Neural cell (in vitro differentiated cells): ENCODE measurements at regions not wholly inside any gene's neighbourhood (a gene's known extent, or its start where the extent isn't known, plus 50 kb on each side); places are given as distances from the start of the nearest gene placed in this dataset.

Experiments used
- H2AFZ ChIP-seq: fragments of 200-600, 300-800 bp; sonication (generic), shearing (Covaris generic); 2 replicates; pipeline ENCODE4 v1.6.0; 2014; ENCODE audit warnings: low read depth, mild to moderate bottlenecking, antibody characterized with exemption, low read length, moderate library complexity
- H3F3A ChIP-seq: fragments of 200-600 bp; shearing (Covaris generic); 2 replicates; pipeline ENCODE4 v1.6.1; 2016; ENCODE audit warnings: mild to moderate bottlenecking, moderate library complexity, mixed read lengths, antibody characterized with exemption, low read length; ENCODE audit not compliant: insufficient read depth, poor library complexity, severe bottlenecking
- H3K27ac ChIP-seq: fragments of 200-600, 300-800 bp; sonication (generic), shearing (Covaris generic); 2 replicates; pipeline ENCODE4 v1.5.1; 2014; ENCODE audit warnings: mild to moderate bottlenecking, low read length, moderate library complexity
- H3K27me3 ChIP-seq: fragments of 300-800, 200-600 bp; sonication (generic), shearing (Covaris generic); 2 replicates; pipeline ENCODE4 v1.6.0; 2014; ENCODE audit warnings: mild to moderate bottlenecking, low read depth, low read length, moderate library complexity; ENCODE audit not compliant: insufficient read depth
- H3K36me3 ChIP-seq: fragments of 300-800, 200-600 bp; sonication (generic), shearing (Covaris generic); 2 replicates; pipeline ENCODE4 v1.5.1; 2014; ENCODE audit warnings: mild to moderate bottlenecking, antibody characterized with exemption, low read length, moderate library complexity; ENCODE audit not compliant: insufficient read depth
- H3K4me2 ChIP-seq: fragments of 300-800, 200-600 bp; sonication (generic), shearing (Covaris generic); 2 replicates; pipeline ENCODE4 v1.6.0; 2014; ENCODE audit warnings: mild to moderate bottlenecking, low read length
- H3K4me3 ChIP-seq: fragments of 300-800, 200-600 bp; sonication (generic), shearing (Covaris generic); 2 replicates; pipeline ENCODE4 v1.5.1; 2014; ENCODE audit warnings: mild to moderate bottlenecking, low read length, moderate library complexity
- H3K79me2 ChIP-seq: fragments of 200-600 bp; shearing (Covaris generic); replicated peaks from 2 replicates; pipeline ENCODE4 v1.6.0; 2014; ENCODE audit warnings: mild to moderate bottlenecking, low read length, moderate library complexity; ENCODE audit not compliant: insufficient read depth
- H3K9ac ChIP-seq: fragments of 300-800, 200-600 bp; sonication (generic), shearing (Covaris generic); 2 replicates; pipeline ENCODE4 v1.6.1; 2016; ENCODE audit warnings: mild to moderate bottlenecking, low read length, mixed read lengths
- H3K9me2 ChIP-seq: fragments of 200-600 bp; shearing (Covaris generic); 2 replicates; pipeline ENCODE4 v1.6.1; 2016; ENCODE audit warnings: mild to moderate bottlenecking, low read length, mixed read lengths; ENCODE audit not compliant: insufficient read depth
- H3K9me3 ChIP-seq: fragments of 200-600, 300-800 bp; sonication (generic), shearing (Covaris generic); 2 replicates; pipeline ENCODE4 v1.6.1; 2016; ENCODE audit warnings: mild to moderate bottlenecking, mixed run types, low read length, moderate library complexity, mixed read lengths
- H4K20me1 ChIP-seq: fragments of 200-600 bp; shearing (Covaris generic); 2 replicates; pipeline ENCODE4 v1.6.1; 2016; ENCODE audit warnings: mild to moderate bottlenecking, mixed run types; ENCODE audit not compliant: insufficient read depth
- EP300 ChIP-seq: fragments of 450-650 bp; conservative IDR thresholded peaks from 2 replicates; pipeline ENCODE4 v1.6.1; 2014; ENCODE audit warnings: antibody characterized with exemption, mild to moderate bottlenecking, moderate library complexity; ENCODE audit not compliant: poor library complexity, severe bottlenecking
- EZH2 ChIP-seq: fragments of 200-600, 300-800 bp; shearing (Covaris generic), sonication (generic); IDR thresholded peaks from 2 replicates; pipeline ENCODE4 v1.6.1; 2014; ENCODE audit warnings: antibody characterized with exemption, low read length, borderline replicate concordance, mild to moderate bottlenecking; ENCODE audit not compliant: insufficient read depth, poor library complexity, severe bottlenecking
- MXI1 ChIP-seq: fragments of 450-650 bp; conservative IDR thresholded peaks from 2 replicates; pipeline ENCODE4 v1.6.1; 2014; ENCODE audit warnings: antibody characterized with exemption, mild to moderate bottlenecking; ENCODE audit not compliant: poor library complexity, severe bottlenecking
- POLR2AphosphoS5 ChIP-seq: IDR thresholded peaks from 2 replicates; pipeline ENCODE4 v1.6.1; 2012
- RAD21 ChIP-seq: fragments of 450-650 bp; conservative IDR thresholded peaks from 2 replicates; pipeline ENCODE4 v1.6.1; 2014; ENCODE audit warnings: antibody characterized with exemption, mild to moderate bottlenecking, moderate library complexity
- SMC3 ChIP-seq: fragments of 450-650 bp; conservative IDR thresholded peaks from 2 replicates; pipeline ENCODE4 v1.6.1; 2014; ENCODE audit warnings: antibody characterized with exemption, mild to moderate bottlenecking, moderate library complexity; ENCODE audit not compliant: poor library complexity
- TAF1 ChIP-seq: IDR thresholded peaks from 2 replicates; pipeline ENCODE4 v1.6.1; 2012; ENCODE audit warnings: low read depth
- TF ChIP-seq, protein P1 (sequence below): fragments of 450-650 bp; IDR thresholded peaks from 2 replicates; pipeline ENCODE4 v1.5.1; 2014; ENCODE audit warnings: antibody characterized with exemption, mild to moderate bottlenecking, moderate library complexity; ENCODE audit not compliant: poor library complexity, severe bottlenecking
- TF ChIP-seq, protein P2 (sequence below): IDR thresholded peaks from 2 replicates; pipeline ENCODE4 v1.6.1; 2012; ENCODE audit warnings: borderline replicate concordance

DNA sequence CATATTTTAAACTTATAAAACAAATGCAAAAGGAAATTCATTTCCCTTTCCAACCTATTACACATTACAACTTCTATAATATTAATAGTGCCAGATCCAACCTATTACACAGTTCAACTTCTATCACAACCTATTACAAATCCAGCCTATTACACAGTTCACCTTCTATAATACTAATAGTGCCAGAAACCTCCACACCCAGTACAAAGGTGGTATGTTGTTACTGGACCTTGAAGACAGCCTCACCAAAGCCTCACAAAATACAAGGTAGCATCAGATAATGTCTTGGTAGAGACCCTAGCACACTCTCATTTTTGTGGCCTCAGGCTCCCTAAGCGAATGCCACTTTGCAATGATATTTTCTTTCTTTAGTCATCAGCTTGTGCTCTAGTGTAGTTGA, 68.7 kb upstream of the PELI2 start:
- Histone ChIP-seq H3K27me3 (no peaks in the 10 kb centered on the region), H3F3A (no peaks in the 10 kb centered on the region)
- TF ChIP-seq SMC3: no peak
- no peak for TF ChIP-seq TAF1
- TF ChIP-seq, protein P1, sequence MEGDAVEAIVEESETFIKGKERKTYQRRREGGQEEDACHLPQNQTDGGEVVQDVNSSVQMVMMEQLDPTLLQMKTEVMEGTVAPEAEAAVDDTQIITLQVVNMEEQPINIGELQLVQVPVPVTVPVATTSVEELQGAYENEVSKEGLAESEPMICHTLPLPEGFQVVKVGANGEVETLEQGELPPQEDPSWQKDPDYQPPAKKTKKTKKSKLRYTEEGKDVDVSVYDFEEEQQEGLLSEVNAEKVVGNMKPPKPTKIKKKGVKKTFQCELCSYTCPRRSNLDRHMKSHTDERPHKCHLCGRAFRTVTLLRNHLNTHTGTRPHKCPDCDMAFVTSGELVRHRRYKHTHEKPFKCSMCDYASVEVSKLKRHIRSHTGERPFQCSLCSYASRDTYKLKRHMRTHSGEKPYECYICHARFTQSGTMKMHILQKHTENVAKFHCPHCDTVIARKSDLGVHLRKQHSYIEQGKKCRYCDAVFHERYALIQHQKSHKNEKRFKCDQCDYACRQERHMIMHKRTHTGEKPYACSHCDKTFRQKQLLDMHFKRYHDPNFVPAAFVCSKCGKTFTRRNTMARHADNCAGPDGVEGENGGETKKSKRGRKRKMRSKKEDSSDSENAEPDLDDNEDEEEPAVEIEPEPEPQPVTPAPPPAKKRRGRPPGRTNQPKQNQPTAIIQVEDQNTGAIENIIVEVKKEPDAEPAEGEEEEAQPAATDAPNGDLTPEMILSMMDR: no peak
- no peak for TF ChIP-seq MXI1
- TF ChIP-seq, protein P2, sequence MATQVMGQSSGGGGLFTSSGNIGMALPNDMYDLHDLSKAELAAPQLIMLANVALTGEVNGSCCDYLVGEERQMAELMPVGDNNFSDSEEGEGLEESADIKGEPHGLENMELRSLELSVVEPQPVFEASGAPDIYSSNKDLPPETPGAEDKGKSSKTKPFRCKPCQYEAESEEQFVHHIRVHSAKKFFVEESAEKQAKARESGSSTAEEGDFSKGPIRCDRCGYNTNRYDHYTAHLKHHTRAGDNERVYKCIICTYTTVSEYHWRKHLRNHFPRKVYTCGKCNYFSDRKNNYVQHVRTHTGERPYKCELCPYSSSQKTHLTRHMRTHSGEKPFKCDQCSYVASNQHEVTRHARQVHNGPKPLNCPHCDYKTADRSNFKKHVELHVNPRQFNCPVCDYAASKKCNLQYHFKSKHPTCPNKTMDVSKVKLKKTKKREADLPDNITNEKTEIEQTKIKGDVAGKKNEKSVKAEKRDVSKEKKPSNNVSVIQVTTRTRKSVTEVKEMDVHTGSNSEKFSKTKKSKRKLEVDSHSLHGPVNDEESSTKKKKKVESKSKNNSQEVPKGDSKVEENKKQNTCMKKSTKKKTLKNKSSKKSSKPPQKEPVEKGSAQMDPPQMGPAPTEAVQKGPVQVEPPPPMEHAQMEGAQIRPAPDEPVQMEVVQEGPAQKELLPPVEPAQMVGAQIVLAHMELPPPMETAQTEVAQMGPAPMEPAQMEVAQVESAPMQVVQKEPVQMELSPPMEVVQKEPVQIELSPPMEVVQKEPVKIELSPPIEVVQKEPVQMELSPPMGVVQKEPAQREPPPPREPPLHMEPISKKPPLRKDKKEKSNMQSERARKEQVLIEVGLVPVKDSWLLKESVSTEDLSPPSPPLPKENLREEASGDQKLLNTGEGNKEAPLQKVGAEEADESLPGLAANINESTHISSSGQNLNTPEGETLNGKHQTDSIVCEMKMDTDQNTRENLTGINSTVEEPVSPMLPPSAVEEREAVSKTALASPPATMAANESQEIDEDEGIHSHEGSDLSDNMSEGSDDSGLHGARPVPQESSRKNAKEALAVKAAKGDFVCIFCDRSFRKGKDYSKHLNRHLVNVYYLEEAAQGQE: no peak
- no peak for TF ChIP-seq RAD21
- no peak for TF ChIP-seq POLR2AphosphoS5
- no peak for TF ChIP-seq EP300
- no peak for TF ChIP-seq EZH2

DNA sequence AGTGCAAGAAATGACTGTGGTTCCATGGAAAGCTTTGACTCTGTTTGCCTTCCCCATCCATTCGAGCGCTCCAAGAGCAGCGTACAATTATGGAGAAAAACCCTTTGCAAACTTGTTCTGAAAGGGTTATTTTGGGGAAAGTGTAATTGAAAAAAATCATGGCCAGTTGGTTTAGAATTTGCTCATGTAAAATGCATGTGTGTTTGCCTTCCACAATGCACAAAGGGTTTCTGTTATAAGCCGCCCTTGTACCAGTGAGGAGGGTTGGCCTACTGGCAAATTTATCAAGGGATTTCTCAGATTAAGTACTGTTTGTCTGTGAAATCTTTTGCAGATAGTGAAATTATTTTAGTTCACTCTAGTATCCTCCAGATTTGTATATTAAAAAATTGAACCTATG, 62.7 kb upstream of the PELI2 start:
- Histone ChIP-seq H3K9me3 (no peaks in the 10 kb centered on the region), H3K36me3 (no peaks in the 10 kb centered on the region), H2AFZ (no peak overlapping the region), H3K27ac (no peak overlapping the region), H3F3A (no peaks in the 10 kb centered on the region), H3K9me2 (no peaks in the 10 kb centered on the region), H3K4me3 (no peak overlapping the region), H3K4me2 (no peak overlapping the region), H3K27me3 (no peaks in the 10 kb centered on the region), H4K20me1 (no peaks in the 10 kb centered on the region), H3K9ac (no peak overlapping the region), H3K79me2 (no peaks in the 10 kb centered on the region)
- TF ChIP-seq EZH2 (no peak), EP300 (no peak), POLR2AphosphoS5 (no peak), TAF1 (no peak), SMC3 (no peak), MXI1 (no peak), RAD21 (no peak)
- TF ChIP-seq, protein P2: no peak
- TF ChIP-seq, protein P1: no peak

More for the DNA sequence above, 68.7 kb upstream of the PELI2 start:
- Histone ChIP-seq H2AFZ (no peak overlapping the region), H3K9me3 (no peaks in the 10 kb centered on the region), H3K4me3 (no peak overlapping the region), H3K79me2 (no peaks in the 10 kb centered on the region), H3K9me2 (no peaks in the 10 kb centered on the region), H3K27ac (no peak overlapping the region), H3K36me3 (no peaks in the 10 kb centered on the region), H3K4me2 (no peak overlapping the region), H3K9ac (no peak overlapping the region), H4K20me1 (no peaks in the 10 kb centered on the region)
